ENCODE measurements at regions not wholly inside any gene's neighbourhood (a gene's known extent, or its start where the extent isn't known, plus 50 kb on each side); places are given as distances from the start of the nearest gene placed in this dataset.

- TF ChIP-seq TAF1 (IDR thresholded peaks at IDR 0.05; ENCODE audit: low read depth, low read length): no peak
- TF ChIP-seq POU2F2 (IDR thresholded peaks at IDR 0.05; ENCODE audit: low read depth, low read length): no peak
- TF ChIP-seq POLR2AphosphoS5 (IDR thresholded peaks at IDR 0.05; ENCODE audit: low read depth, low read length): no peak
Measured at GRCh38 chr9:99637641-99638040, 184.0 kb upstream of the NR4A3 start.

Data from GM12891 (cell line).